Kidney epithelial cell (primary cell): ENCODE measurements at regions not wholly inside any gene's neighbourhood (a gene's known extent, or its start where the extent isn't known, plus 50 kb on each side); places are given as distances from the start of the nearest gene placed in this dataset.

Experiments used
- DNase-seq: peaks from one replicate; pipeline ENCODE4 v3.0.0-alpha.2; 2010; ENCODE audit warnings: low read depth
- H3K27me3 ChIP-seq: 2 replicates; pipeline ENCODE4 v1.6.0; 2011; ENCODE audit warnings: low read length; ENCODE audit not compliant: control insufficient read depth, insufficient read depth
- H3K36me3 ChIP-seq: 2 replicates; pipeline ENCODE4 v1.5.1; 2011; ENCODE audit warnings: low read length; ENCODE audit not compliant: control insufficient read depth, insufficient read depth
- H3K4me3 ChIP-seq: 2 replicates; pipeline ENCODE4 v1.5.1; 2011; ENCODE audit warnings: low read depth, mild to moderate bottlenecking, control low read depth, low read length
- CTCF ChIP-seq: IDR thresholded peaks from 2 replicates; pipeline ENCODE4 v1.5.1; 2011; ENCODE audit warnings: mild to moderate bottlenecking, moderate library complexity, low read length, control low read depth, inconsistent platforms; ENCODE audit not compliant: insufficient read depth, poor library complexity, severe bottlenecking

GRCh38 chr1:69292833-69293232 lies 274.9 kb upstream of the LRRC7 start:
- no peak for TF ChIP-seq CTCF
- no peak for DNase-seq
- Histone ChIP-seq H3K36me3 (no peaks in the 10 kb centered on the region), H3K4me3 (no peak overlapping the region), H3K27me3 (no peaks in the 10 kb centered on the region)

GRCh38 chr1:69294171-69294570 lies 273.6 kb upstream of the LRRC7 start:
- no peak overlapping the region for H3K4me3 ChIP-seq

GRCh38 chr1:69295265-69295664 lies 272.5 kb upstream of the LRRC7 start:
- H3K27me3 ChIP-seq, result no peaks in the 10 kb centered on the region

More at GRCh38 chr1:69294171-69294570, 273.6 kb upstream of the LRRC7 start:
- no peaks in the 10 kb centered on the region for H3K36me3 ChIP-seq
- TF ChIP-seq CTCF, result no peak
- DNase-seq, result no peak
- no peaks in the 10 kb centered on the region for H3K27me3 ChIP-seq

GRCh38 chr1:69305621-69306020 lies 262.1 kb upstream of the LRRC7 start:
- no peaks in the 10 kb centered on the region for H3K27me3 ChIP-seq
- H3K36me3 ChIP-seq, result no peaks in the 10 kb centered on the region
- peak; percentile 29 for TF ChIP-seq CTCF
- H3K4me3 ChIP-seq, result no peak overlapping the region
- DNase-seq, result no peak

More at GRCh38 chr1:69295265-69295664, 272.5 kb upstream of the LRRC7 start:
- TF ChIP-seq CTCF, result no peak
- no peak for DNase-seq
- Histone ChIP-seq H3K4me3 (no peak overlapping the region), H3K36me3 (no peaks in the 10 kb centered on the region)

GRCh38 chr1:69312055-69312732 lies 255.5 kb upstream of the LRRC7 start:
- H3K27me3 ChIP-seq, result no peaks in the 10 kb centered on the region
- no peak for TF ChIP-seq CTCF
- DNase-seq, result no peak
- H3K36me3 ChIP-seq, result no peaks in the 10 kb centered on the region
- no peak overlapping the region for H3K4me3 ChIP-seq

- H3K27me3 ChIP-seq, result no peaks in the 10 kb centered on the region
- no peaks in the 10 kb centered on the region for H3K36me3 ChIP-seq
- no peak overlapping the region for H3K4me3 ChIP-seq
- no peak for TF ChIP-seq CTCF
- no peak for DNase-seq
These were observed 254.6 kb upstream of the LRRC7 start for GRCh38 chr1:69313118-69313517.
